RWPE2 (cell line): ENCODE measurements at regions not wholly inside any gene's neighbourhood (a gene's known extent, or its start where the extent isn't known, plus 50 kb on each side); places are given as distances from the start of the nearest gene placed in this dataset.

Source experiments
- ATAC-seq: fragments of 200-7000 bp; cut with Tn5 transposase; 3 replicates; pipeline ENCODE4 v1.9.1; 2021; ENCODE audit warnings: low read depth
- DNase-seq: peaks from one replicate; pipeline ENCODE4 v3.0.0-alpha.2; 2020; ENCODE audit warnings: low spot score
- H3K27ac ChIP-seq: fragments of 450-650 bp; 2 replicates; pipeline ENCODE4 v1.5.1; 2017; ENCODE audit warnings: mild to moderate bottlenecking; ENCODE audit not compliant: poor library complexity, severe bottlenecking
- H3K27me3 ChIP-seq: fragments of 250-450 bp; sonication (Bioruptor Pico); 2 replicates; pipeline ENCODE4 v1.5.1; 2021; ENCODE audit warnings: mild to moderate bottlenecking, moderate library complexity; ENCODE audit not compliant: insufficient read depth, poor library complexity, severe bottlenecking
- H3K36me3 ChIP-seq: fragments of 250-450 bp; sonication (Bioruptor Pico); 2 replicates; pipeline ENCODE4 v1.5.1; 2020; ENCODE audit warnings: low read depth, mild to moderate bottlenecking, moderate library complexity
- H3K4me1 ChIP-seq: fragments of 250-450 bp; sonication (Bioruptor Pico); 2 replicates; pipeline ENCODE4 v1.5.1; 2021; ENCODE audit warnings: mild to moderate bottlenecking, moderate library complexity; ENCODE audit not compliant: insufficient read depth, poor library complexity, severe bottlenecking
- H3K4me3 ChIP-seq: fragments of 250-450 bp; sonication (Bioruptor Pico); 2 replicates; pipeline ENCODE4 v1.5.1; 2021; ENCODE audit warnings: mild to moderate bottlenecking, moderate library complexity; ENCODE audit not compliant: severe bottlenecking
- H3K9me3 ChIP-seq: fragments of 250-450 bp; sonication (Bioruptor Pico); 2 replicates; pipeline ENCODE4 v1.5.1; 2021; ENCODE audit warnings: mild to moderate bottlenecking, moderate library complexity; ENCODE audit not compliant: severe bottlenecking
- CTCF ChIP-seq: fragments of 450-650 bp; IDR thresholded peaks from one replicate; pipeline ENCODE4 v1.5.1; 2017; ENCODE audit warnings: mild to moderate bottlenecking, moderate library complexity; ENCODE audit not compliant: poor library complexity, severe bottlenecking

DNA sequence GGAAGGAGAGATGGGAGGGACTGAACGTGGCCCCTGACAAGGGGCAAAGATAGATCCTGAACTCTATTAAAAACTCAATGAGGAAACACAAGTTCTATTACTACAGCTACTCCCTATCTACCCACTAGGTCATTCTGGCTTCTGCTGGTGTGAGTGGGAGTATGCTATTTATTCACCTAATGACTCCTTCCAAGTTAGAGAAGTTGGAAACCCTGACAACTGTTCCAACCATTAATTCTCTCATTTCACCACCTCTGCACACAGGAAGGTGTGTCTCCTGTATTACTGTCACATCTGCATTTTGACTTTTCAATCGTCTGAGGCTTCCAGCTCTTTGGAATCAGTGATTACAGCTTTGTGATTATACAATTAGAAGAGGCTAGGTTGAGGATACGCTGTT, 169.4 kb upstream of the ADO start:
- DNase-seq (no peak), ATAC-seq (no peak)
- Histone ChIP-seq H3K36me3 (no peaks in the 10 kb centered on the region), H3K9me3 (no peaks in the 10 kb centered on the region), H3K27ac (no peak overlapping the region), H3K27me3 (no peaks in the 10 kb centered on the region), H3K4me3 (no peak overlapping the region), H3K4me1 (peaks cover 11% of the 10 kb centered on the region)
- TF ChIP-seq CTCF, result no peak

DNA sequence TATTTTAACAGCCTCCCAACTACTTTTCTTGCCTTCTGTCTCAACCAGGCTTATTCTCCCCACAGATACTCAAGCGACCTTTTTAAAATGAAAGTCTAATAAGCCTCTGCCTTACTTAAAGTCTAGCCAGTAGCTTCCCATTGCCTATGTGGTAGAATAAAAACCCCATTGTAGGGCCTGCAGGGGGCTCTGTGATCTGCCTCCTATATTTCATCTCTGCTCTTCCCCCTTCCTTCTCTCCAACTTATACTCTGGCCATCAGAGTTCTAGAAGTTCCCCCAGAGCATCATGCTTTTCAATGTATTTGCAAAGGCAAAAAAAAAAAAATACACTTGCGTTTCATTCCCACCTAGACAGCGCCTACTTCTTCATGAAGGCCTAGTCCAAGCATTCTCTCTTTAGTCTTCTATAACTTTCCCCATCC, 167.7 kb upstream of the ADO start:
- TF ChIP-seq CTCF, result no peak
- ATAC-seq (no peak), DNase-seq (no peak)
- H3K9me3 ChIP-seq, result no peaks in the 10 kb centered on the region
- H3K4me1 ChIP-seq, result peaks cover 11% of the 10 kb centered on the region
- H3K27me3 ChIP-seq, result no peaks in the 10 kb centered on the region
- no peak overlapping the region for H3K4me3 ChIP-seq
- no peak overlapping the region for H3K27ac ChIP-seq
- no peaks in the 10 kb centered on the region for H3K36me3 ChIP-seq

DNA sequence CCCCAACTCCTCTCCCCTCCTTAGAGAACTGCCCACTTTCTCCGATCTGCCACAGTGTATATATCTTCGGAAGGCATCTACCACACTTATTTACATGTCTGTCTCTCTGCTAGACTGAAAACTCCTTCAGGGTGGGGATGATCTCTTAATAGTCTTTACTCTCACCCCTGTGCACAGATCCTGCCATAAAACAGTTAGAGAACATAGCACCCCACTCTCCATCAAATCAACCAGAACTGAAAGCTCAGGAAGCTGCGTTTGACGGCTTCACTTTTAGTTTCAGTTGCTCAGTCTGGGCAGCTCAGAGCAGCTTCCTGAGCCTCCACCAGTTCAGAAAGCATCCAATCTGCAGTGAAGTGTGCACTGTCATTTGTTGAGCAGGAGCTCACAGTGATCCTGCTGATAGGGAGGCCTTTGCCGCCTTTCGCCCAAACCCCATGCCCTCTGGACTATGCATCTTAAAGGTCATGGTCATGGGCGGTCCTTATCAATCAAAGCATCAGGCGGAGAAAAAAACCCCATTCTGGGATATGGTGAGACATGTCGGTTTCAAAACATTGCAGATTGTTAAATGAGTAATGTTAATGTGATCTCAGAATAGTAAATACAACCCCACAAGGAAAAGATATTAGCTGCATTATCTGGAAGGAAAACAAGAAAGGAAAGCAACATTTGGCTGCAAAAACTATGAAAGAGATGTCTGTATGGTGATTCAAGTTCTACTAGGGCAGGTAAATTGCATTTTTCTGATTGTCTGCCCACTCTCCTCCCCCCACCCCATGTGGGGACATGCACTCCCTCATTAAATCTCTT, 167.1 kb upstream of the ADO start:
- DNase-seq (no peak), ATAC-seq (peak; percentile 70)
- H3K4me3 ChIP-seq, result no peak overlapping the region
- no peaks in the 10 kb centered on the region for H3K36me3 ChIP-seq
- H3K27ac ChIP-seq, result peak overlapping the region; percentile 31
- peaks cover 11% of the 10 kb centered on the region for H3K4me1 ChIP-seq
- no peaks in the 10 kb centered on the region for H3K9me3 ChIP-seq
- TF ChIP-seq CTCF, result no peak
- no peaks in the 10 kb centered on the region for H3K27me3 ChIP-seq

DNA sequence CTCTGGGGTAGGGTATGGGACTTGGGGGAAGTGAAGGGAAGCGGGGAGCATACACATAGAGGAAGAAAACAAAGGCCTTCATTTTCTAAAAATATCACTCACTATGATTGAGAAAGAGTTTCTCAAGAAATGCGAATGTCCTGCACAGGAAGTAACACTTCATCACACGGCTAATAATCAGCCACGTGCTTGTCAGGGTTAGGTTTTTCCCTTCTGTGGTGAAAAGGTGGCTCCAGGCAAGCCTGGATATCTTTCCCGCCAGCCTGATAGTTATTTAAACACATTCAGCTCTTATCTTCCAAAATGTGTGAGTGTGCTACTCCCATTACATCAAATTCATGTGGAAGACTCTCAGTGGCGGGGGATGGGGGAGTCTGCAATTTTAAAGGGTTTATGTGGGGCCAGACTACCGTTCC, 166.4 kb upstream of the ADO start:
- Histone ChIP-seq H3K27me3 (no peaks in the 10 kb centered on the region), H3K9me3 (no peaks in the 10 kb centered on the region), H3K4me3 (no peak overlapping the region), H3K4me1 (peaks cover 11% of the 10 kb centered on the region), H3K27ac (peak overlapping the region; percentile 31), H3K36me3 (no peaks in the 10 kb centered on the region)
- peak; percentile 45; the same call in 2 of the 3 replicates for ATAC-seq
- TF ChIP-seq CTCF, result no peak
- DNase-seq, result no peak

- no peak for ATAC-seq
- Histone ChIP-seq H3K4me1 (peaks cover 11% of the 10 kb centered on the region), H3K36me3 (no peaks in the 10 kb centered on the region), H3K27me3 (no peaks in the 10 kb centered on the region), H3K9me3 (no peaks in the 10 kb centered on the region), H3K27ac (no peak overlapping the region), H3K4me3 (no peak overlapping the region)
- no peak for DNase-seq
- TF ChIP-seq CTCF, result no peak
These were observed 165.4 kb upstream of the ADO start for GRCh38 chr10:62639144-62639543.
